Progenitor cell of endocrine pancreas (in vitro differentiated cells): ENCODE measurements at regions not wholly inside any gene's neighbourhood (a gene's known extent, or its start where the extent isn't known, plus 50 kb on each side); places are given as distances from the start of the nearest gene placed in this dataset.

Experiments used
- DNase-seq: peaks from one replicate; pipeline ENCODE4 v3.0.0; 2021; ENCODE audit warnings: low spot score; ENCODE audit not compliant: unreplicated experiment
- H3K27ac Mint-ChIP-seq: 2 replicates; pipeline ENCODE4 v1.8.0; 2021; ENCODE audit warnings: mild to moderate bottlenecking, moderate library complexity, mixed read lengths
- H3K27me3 Mint-ChIP-seq: 2 replicates; pipeline ENCODE4 v1.8.0; 2021; ENCODE audit warnings: mixed read lengths
- H3K36me3 Mint-ChIP-seq: 2 replicates; pipeline ENCODE4 v1.8.0; 2022; ENCODE audit warnings: mixed read lengths; ENCODE audit not compliant: insufficient read depth
- H3K4me1 Mint-ChIP-seq: 2 replicates; pipeline ENCODE4 v1.8.0; 2021; ENCODE audit warnings: low read depth, mixed read lengths
- H3K4me3 Mint-ChIP-seq: 2 replicates; pipeline ENCODE4 v1.8.0; 2021; ENCODE audit warnings: low read depth, mild to moderate bottlenecking, moderate library complexity, mixed read lengths
- H3K9me3 Mint-ChIP-seq: 2 replicates; pipeline ENCODE4 v1.8.0; 2021; ENCODE audit warnings: low read depth, mixed read lengths
- CTCF ChIP-seq: fragments of 200-600 bp; sonication (generic); IDR thresholded peaks from one replicate; pipeline ENCODE4 v1.5.0; 2021; ENCODE audit warnings: antibody characterized with exemption, mild to moderate bottlenecking; ENCODE audit not compliant: unreplicated experiment

- Mint-ChIP-seq H3K27ac (no peak overlapping the region), H3K4me1 (peaks cover 12% of the 10 kb centered on the region), H3K36me3 (no peaks in the 10 kb centered on the region), H3K27me3 (peaks cover 6% of the 10 kb centered on the region), H3K4me3 (no peak overlapping the region), H3K9me3 (peaks cover 2% of the 10 kb centered on the region)
- TF ChIP-seq CTCF, result no peak
- no peak for DNase-seq
Measured at GRCh38 chr6:168863467-168863866, 390.2 kb downstream of the THBS2 start.

- Mint-ChIP-seq H3K36me3 (no peaks in the 10 kb centered on the region), H3K27me3 (peaks cover 6% of the 10 kb centered on the region)
- no peak for DNase-seq
Measured at GRCh38 chr6:168862346-168862980, 391.2 kb downstream of the THBS2 start.

GRCh38 chr6:168860987-168861386, 392.7 kb downstream of the THBS2 start:
- H3K36me3 Mint-ChIP-seq, result no peaks in the 10 kb centered on the region
- H3K27me3 Mint-ChIP-seq, result peaks cover 4% of the 10 kb centered on the region
- H3K9me3 Mint-ChIP-seq, result peaks cover 5% of the 10 kb centered on the region
- peaks cover 15% of the 10 kb centered on the region for H3K4me1 Mint-ChIP-seq
- TF ChIP-seq CTCF, result no peak
- DNase-seq, result no peak
- no peak overlapping the region for H3K4me3 Mint-ChIP-seq
- H3K27ac Mint-ChIP-seq, result no peak overlapping the region

More at GRCh38 chr6:168862346-168862980, 391.2 kb downstream of the THBS2 start:
- Mint-ChIP-seq H3K4me3 (no peak overlapping the region), H3K4me1 (peaks cover 15% of the 10 kb centered on the region), H3K27ac (no peak overlapping the region), H3K9me3 (peaks cover 2% of the 10 kb centered on the region)
- TF ChIP-seq CTCF, result no peak

GRCh38 chr6:168860341-168860740, 393.3 kb downstream of the THBS2 start:
- no peak overlapping the region for H3K4me3 Mint-ChIP-seq
- no peaks in the 10 kb centered on the region for H3K27me3 Mint-ChIP-seq
- no peak for TF ChIP-seq CTCF
- no peak overlapping the region for H3K27ac Mint-ChIP-seq
- peaks cover 15% of the 10 kb centered on the region for H3K4me1 Mint-ChIP-seq
- H3K9me3 Mint-ChIP-seq, result peaks cover 5% of the 10 kb centered on the region
- DNase-seq, result no peak
- no peaks in the 10 kb centered on the region for H3K36me3 Mint-ChIP-seq

GRCh38 chr6:168858926-168859325, 394.7 kb downstream of the THBS2 start:
- TF ChIP-seq CTCF, result no peak
- Mint-ChIP-seq H3K9me3 (peaks cover 5% of the 10 kb centered on the region), H3K36me3 (no peaks in the 10 kb centered on the region), H3K27ac (no peak overlapping the region), H3K4me3 (no peak overlapping the region), H3K4me1 (peaks cover 15% of the 10 kb centered on the region), H3K27me3 (no peaks in the 10 kb centered on the region)
- DNase-seq, result no peak
